Panc1 (cell line): ENCODE measurements at regions not wholly inside any gene's neighbourhood (a gene's known extent, or its start where the extent isn't known, plus 50 kb on each side); places are given as distances from the start of the nearest gene placed in this dataset.

Experiments used
- ATAC-seq: fragments of 200-7000 bp; cut with Tn5 transposase; 2 replicates; pipeline ENCODE4 v1.9.1; 2020; ENCODE audit warnings: mild to moderate bottlenecking, moderate library complexity
- BruUV-seq: library from RNA; stranded (reverse); fragments of 400-500 nt; replicated peaks from 2 replicates; lab custom pipeline; 2021; lab: Mats Ljungman, UMichigan
- CTCF ChIA-PET: fragments of 300-600 bp; sonication (Branson Sonifier 250); formaldehyde crosslinking; loops from one replicate; lab custom pipeline; 2022; ENCODE audit warnings: antibody characterized with exemption; lab: Charles Lee
- POLR2A ChIA-PET: fragments of 300-600 bp; sonication (Branson Sonifier 250); formaldehyde crosslinking; loops from one replicate; lab custom pipeline; 2022; ENCODE audit warnings: antibody characterized with exemption; lab: Charles Lee
- DNase-seq: peaks from one replicate; pipeline ENCODE4 v3.0.0-alpha.2; 2010; ENCODE audit warnings: low read depth, low spot score
- H3K27ac ChIP-seq: 2 replicates; pipeline ENCODE4 v1.5.1; 2011; ENCODE audit warnings: mild to moderate bottlenecking, low read length, inconsistent platforms
- H3K27me3 ChIP-seq: fragments of 200-500 bp; sonication (Bioruptor generic); 2 replicates; pipeline ENCODE4 v1.6.0; 2014; ENCODE audit warnings: low read length, inconsistent platforms; ENCODE audit not compliant: control insufficient read depth, insufficient read depth
- H3K36me3 ChIP-seq: fragments of 200-500 bp; sonication (Bioruptor generic); 2 replicates; pipeline ENCODE4 v1.5.1; 2014; ENCODE audit warnings: inconsistent platforms, mild to moderate bottlenecking, low read length, moderate library complexity; ENCODE audit not compliant: control insufficient read depth, insufficient read depth
- H3K4me1 ChIP-seq: 2 replicates; pipeline ENCODE4 v1.5.1; 2011; ENCODE audit warnings: inconsistent platforms, mild to moderate bottlenecking, low read length, moderate library complexity; ENCODE audit not compliant: control insufficient read depth, insufficient read depth
- H3K4me3 ChIP-seq, 2 experiments: 2 replicates each; pipeline ENCODE4 v1.5.1; 2011 to 2012; ENCODE audit warnings: low read depth in 2 of 2, low read length in 2 of 2, mild to moderate bottlenecking in 2 of 2, inconsistent platforms in 1 of 2, moderate library complexity in 1 of 2
- H3K9me3 ChIP-seq: fragments of 200-500 bp; sonication (Bioruptor generic); 2 replicates; pipeline ENCODE4 v1.5.1; 2014; ENCODE audit warnings: low read depth, mild to moderate bottlenecking, inconsistent platforms, low read length, moderate library complexity; ENCODE audit not compliant: control insufficient read depth, insufficient read depth
- POLR2AphosphoS5 ChIP-seq: IDR thresholded peaks from 2 replicates; pipeline ENCODE4 v1.6.1; 2012; ENCODE audit warnings: mild to moderate bottlenecking, low read depth, low read length, moderate library complexity
- SIN3A ChIP-seq: IDR thresholded peaks from 2 replicates; pipeline ENCODE4 v1.6.1; 2012; ENCODE audit warnings: low read depth, mild to moderate bottlenecking, low read length, moderate library complexity, borderline replicate concordance; ENCODE audit not compliant: insufficient read depth
- TCF7L2 ChIP-seq: IDR thresholded peaks from 2 replicates; pipeline ENCODE4 v1.6.1; 2011; ENCODE audit warnings: mild to moderate bottlenecking, low read depth, low read length, inconsistent platforms
- in situ Hi-C: cut with HindIII; loops from 2 replicates; pipeline ENCODE4 v1.10.0; 2016; ENCODE audit warnings: low sequenced_read_pairs, low pct_unique_long_range_greater_than_20kb
- intact Hi-C: fragments of 100-400 bp; cut with micrococcal nuclease; formaldehyde crosslinking; loops from one replicate; pipeline ENCODE4 v1.10.0; 2022; ENCODE audit not compliant: unreplicated experiment
- TF ChIP-seq, protein P1 (sequence below), 2 experiments: IDR thresholded peaks; 2 replicates each; pipeline ENCODE4 v1.6.1; 2011 to 2012; ENCODE audit warnings: low read depth in 2 of 2, control low read depth in 1 of 2, low read length in 1 of 2, mild to moderate bottlenecking in 1 of 2, moderate library complexity in 1 of 2; ENCODE audit not compliant: insufficient read depth in 1 of 2
- TF ChIP-seq, protein P2 (sequence below): fragments of 450-650 bp; IDR thresholded peaks from 2 replicates; pipeline ENCODE4 v1.5.1; 2017; ENCODE audit warnings: mild to moderate bottlenecking

DNA sequence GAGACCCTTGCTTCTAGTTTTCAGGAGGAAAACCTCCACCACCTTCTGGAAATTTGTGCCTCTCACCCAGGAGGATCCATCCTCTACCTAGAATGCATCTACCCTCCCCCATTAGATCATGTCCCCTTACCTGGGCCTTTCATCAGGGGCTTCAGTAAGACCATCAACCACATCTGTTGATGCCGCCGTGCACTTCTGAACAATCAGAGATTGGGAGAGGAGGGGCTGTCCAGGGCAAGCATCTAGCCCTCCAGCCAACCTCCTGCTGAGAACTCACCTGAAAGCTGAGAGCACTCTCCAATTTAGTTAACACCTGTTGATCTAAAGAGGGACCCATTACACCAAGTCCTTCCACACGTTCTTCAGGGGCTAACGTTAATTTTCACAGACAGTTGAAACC lies 57.6 kb upstream of the PIK3CG start:
- no peaks in the 10 kb centered on the region for H3K4me1 ChIP-seq
- no peaks in the 10 kb centered on the region for H3K36me3 ChIP-seq
- BruUV-seq, result no TSS peak
- no peak for DNase-seq
- peaks cover 2% of the 10 kb centered on the region; the same call in 1 of the 2 replicates for H3K27me3 ChIP-seq
- ChIA-PET CTCF (no interaction called here), POLR2A (no interaction called here)
- TF ChIP-seq SIN3A (no peak), POLR2AphosphoS5 (no peak), TCF7L2 (no peak)
- TF ChIP-seq, protein P1, sequence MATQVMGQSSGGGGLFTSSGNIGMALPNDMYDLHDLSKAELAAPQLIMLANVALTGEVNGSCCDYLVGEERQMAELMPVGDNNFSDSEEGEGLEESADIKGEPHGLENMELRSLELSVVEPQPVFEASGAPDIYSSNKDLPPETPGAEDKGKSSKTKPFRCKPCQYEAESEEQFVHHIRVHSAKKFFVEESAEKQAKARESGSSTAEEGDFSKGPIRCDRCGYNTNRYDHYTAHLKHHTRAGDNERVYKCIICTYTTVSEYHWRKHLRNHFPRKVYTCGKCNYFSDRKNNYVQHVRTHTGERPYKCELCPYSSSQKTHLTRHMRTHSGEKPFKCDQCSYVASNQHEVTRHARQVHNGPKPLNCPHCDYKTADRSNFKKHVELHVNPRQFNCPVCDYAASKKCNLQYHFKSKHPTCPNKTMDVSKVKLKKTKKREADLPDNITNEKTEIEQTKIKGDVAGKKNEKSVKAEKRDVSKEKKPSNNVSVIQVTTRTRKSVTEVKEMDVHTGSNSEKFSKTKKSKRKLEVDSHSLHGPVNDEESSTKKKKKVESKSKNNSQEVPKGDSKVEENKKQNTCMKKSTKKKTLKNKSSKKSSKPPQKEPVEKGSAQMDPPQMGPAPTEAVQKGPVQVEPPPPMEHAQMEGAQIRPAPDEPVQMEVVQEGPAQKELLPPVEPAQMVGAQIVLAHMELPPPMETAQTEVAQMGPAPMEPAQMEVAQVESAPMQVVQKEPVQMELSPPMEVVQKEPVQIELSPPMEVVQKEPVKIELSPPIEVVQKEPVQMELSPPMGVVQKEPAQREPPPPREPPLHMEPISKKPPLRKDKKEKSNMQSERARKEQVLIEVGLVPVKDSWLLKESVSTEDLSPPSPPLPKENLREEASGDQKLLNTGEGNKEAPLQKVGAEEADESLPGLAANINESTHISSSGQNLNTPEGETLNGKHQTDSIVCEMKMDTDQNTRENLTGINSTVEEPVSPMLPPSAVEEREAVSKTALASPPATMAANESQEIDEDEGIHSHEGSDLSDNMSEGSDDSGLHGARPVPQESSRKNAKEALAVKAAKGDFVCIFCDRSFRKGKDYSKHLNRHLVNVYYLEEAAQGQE (IDR thresholded peaks at IDR 0.05; ENCODE audit: insufficient read depth in 1 of 2, low read depth in 2 of 2, low read length in 1 of 2), result no peak
- TF ChIP-seq, protein P2, sequence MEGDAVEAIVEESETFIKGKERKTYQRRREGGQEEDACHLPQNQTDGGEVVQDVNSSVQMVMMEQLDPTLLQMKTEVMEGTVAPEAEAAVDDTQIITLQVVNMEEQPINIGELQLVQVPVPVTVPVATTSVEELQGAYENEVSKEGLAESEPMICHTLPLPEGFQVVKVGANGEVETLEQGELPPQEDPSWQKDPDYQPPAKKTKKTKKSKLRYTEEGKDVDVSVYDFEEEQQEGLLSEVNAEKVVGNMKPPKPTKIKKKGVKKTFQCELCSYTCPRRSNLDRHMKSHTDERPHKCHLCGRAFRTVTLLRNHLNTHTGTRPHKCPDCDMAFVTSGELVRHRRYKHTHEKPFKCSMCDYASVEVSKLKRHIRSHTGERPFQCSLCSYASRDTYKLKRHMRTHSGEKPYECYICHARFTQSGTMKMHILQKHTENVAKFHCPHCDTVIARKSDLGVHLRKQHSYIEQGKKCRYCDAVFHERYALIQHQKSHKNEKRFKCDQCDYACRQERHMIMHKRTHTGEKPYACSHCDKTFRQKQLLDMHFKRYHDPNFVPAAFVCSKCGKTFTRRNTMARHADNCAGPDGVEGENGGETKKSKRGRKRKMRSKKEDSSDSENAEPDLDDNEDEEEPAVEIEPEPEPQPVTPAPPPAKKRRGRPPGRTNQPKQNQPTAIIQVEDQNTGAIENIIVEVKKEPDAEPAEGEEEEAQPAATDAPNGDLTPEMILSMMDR, result no peak
- intact Hi-C loops, result no loop called here
- in situ Hi-C loops, result no loop called here
- no peak for ATAC-seq
- no peak overlapping the region for H3K27ac ChIP-seq
- H3K9me3 ChIP-seq, result no peaks in the 10 kb centered on the region
- no peak overlapping the region for H3K4me3 ChIP-seq

DNA sequence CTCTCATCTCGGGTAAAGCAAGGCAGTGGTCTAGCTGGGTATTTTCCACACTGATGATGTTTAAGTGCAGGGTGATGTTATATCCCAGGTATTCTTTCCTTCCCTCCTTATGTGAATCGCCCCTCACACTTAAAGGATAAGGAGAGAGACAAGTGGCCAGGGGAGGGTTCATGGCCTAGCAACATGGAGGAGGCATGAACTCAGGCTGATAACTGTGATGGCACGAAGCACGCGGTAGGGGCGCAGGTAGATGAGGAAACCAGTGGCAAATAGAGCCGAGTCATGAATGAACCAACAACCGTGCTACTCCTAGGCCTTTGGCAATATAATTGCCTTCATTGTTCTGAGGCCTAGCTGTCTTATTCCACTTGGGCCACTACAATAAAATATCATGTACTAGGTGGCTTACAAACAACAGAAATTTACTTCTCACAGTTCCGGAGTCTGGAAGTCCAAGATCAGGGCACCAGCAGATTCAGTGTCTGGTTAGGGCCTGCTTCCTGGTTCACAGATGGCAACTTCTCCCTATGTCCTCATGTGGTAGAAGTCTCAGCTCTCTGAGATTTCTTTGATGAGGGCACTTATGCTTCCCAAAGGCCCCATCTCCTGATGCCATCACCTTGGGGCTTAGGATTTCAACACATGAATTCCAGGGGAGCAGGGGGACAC lies 56.0 kb upstream of the PIK3CG start:
- no peak overlapping the region for H3K27ac ChIP-seq
- DNase-seq, result no peak
- ATAC-seq, result no peak
- H3K4me1 ChIP-seq, result no peaks in the 10 kb centered on the region
- in situ Hi-C loops (no loop called here), intact Hi-C loops (no loop called here)
- no peak overlapping the region for H3K4me3 ChIP-seq
- BruUV-seq, result no TSS peak
- no peak for TF ChIP-seq POLR2AphosphoS5
- TF ChIP-seq, protein P2, result no peak
- no peak for TF ChIP-seq TCF7L2
- TF ChIP-seq SIN3A, result no peak
- TF ChIP-seq, protein P1 (IDR thresholded peaks at IDR 0.05; ENCODE audit: insufficient read depth in 1 of 2, low read depth in 2 of 2, low read length in 1 of 2), result no peak
- H3K9me3 ChIP-seq, result no peaks in the 10 kb centered on the region
- H3K27me3 ChIP-seq, result no peaks in the 10 kb centered on the region
- POLR2A ChIA-PET, result interaction anchor here (0.6 kb wide), 1 partner anchor 266 kb away, joined by 3 read pairs; no protein-coding TSS in a partner anchor
- CTCF ChIA-PET, result no interaction called here
- H3K36me3 ChIP-seq, result no peaks in the 10 kb centered on the region
